B cell (primary cell): ENCODE measurements at regions not wholly inside any gene's neighbourhood (a gene's known extent, or its start where the extent isn't known, plus 50 kb on each side); places are given as distances from the start of the nearest gene placed in this dataset.

ENCODE experiments used
- ATAC-seq: fragments of 200-7000 bp; cut with Tn5 transposase; one replicate; pipeline ENCODE4 v1.10.0; 2021; ENCODE audit warnings: low read depth, mild to moderate bottlenecking, moderate number of reproducible peaks, moderate library complexity
- CTCF ChIA-PET: fragments of 350-600 bp; sonication (Branson Sonifier 250); formaldehyde crosslinking; loops from one replicate; lab custom pipeline; 2021; ENCODE audit warnings: antibody characterized with exemption, inconsistent platforms; lab: Charles Lee
- POLR2A ChIA-PET: fragments of 350-600 bp; sonication (Branson Sonifier 250); formaldehyde crosslinking; loops from one replicate; lab custom pipeline; 2021; ENCODE audit warnings: antibody characterized with exemption; lab: Charles Lee
- DNase-seq: peaks from one replicate; pipeline ENCODE4 v3.0.0; 2013
- H2AFZ ChIP-seq: 2 replicates; pipeline ENCODE4 v1.6.1; 2012; ENCODE audit warnings: mild to moderate bottlenecking, low read depth, low read length; ENCODE audit not compliant: insufficient read depth, poor library complexity, severe bottlenecking
- H3K27ac ChIP-seq, 2 donors: 1 replicate in 1 of 2; 2 replicates in 1 of 2; pipeline ENCODE4 v1.5.1; 2012 to 2013; ENCODE audit warnings: low read length in 2 of 2, mild to moderate bottlenecking in 2 of 2, moderate library complexity in 1 of 2
- H3K27me3 ChIP-seq, 4 experiments: fragments of 200-600 bp in 1 of 4; sonication (generic) in 1 of 4; replicated peaks in 1 of 4; 1 replicate in 2 of 4; 2 replicates in 2 of 4; pipeline versions ENCODE4 v1.6.1 to v1.7.0; 2013 to 2016; ENCODE audit warnings: low read length in 3 of 4, mild to moderate bottlenecking in 2 of 4, mixed read lengths in 1 of 4, moderate library complexity in 1 of 4; ENCODE audit not compliant: insufficient read depth in 4 of 4, control insufficient read depth in 3 of 4; ENCODE audit errors: control extremely low read depth in 1 of 4
- H3K36me3 ChIP-seq, 2 experiments: replicated peaks in 1 of 2; 1 replicate in 1 of 2; 2 replicates in 1 of 2; pipeline versions ENCODE4 v1.6.1 to v1.7.1; 2013; ENCODE audit warnings: low read length in 1 of 2; ENCODE audit not compliant: insufficient read depth in 2 of 2, control insufficient read depth in 1 of 2; ENCODE audit errors: control extremely low read depth in 1 of 2, extremely low read depth in 1 of 2
- H3K4me1 ChIP-seq, 2 donors: fragments of 200-600 bp in 1 of 2; sonication (generic) in 1 of 2; 1 replicate in 1 of 2; 2 replicates in 1 of 2; pipeline versions ENCODE4 v1.5.1 to v1.6.1; 2013 to 2017; ENCODE audit warnings: low read length in 2 of 2; ENCODE audit not compliant: control insufficient read depth in 2 of 2, insufficient read depth in 2 of 2
- H3K4me2 ChIP-seq: replicated peaks from 2 replicates; pipeline ENCODE3; 2012; ENCODE audit warnings: mild to moderate bottlenecking, low read depth, low read length; ENCODE audit not compliant: poor library complexity, severe bottlenecking
- H3K4me3 ChIP-seq, 5 experiments: fragments of 200-600 bp in 1 of 5; sonication (generic) in 1 of 5; 1 replicate in 3 of 5; 2 replicates in 2 of 5; pipeline versions ENCODE4 v1.5.1 to v1.7.0; 2011 to 2016; ENCODE audit warnings: low read length in 4 of 5, mild to moderate bottlenecking in 4 of 5, low read depth in 2 of 5, control low read depth in 1 of 5, moderate library complexity in 1 of 5; ENCODE audit not compliant: insufficient read depth in 1 of 5; ENCODE audit errors: control extremely low read depth in 1 of 5, extremely low read depth in 1 of 5
- H3K79me2 ChIP-seq: fragments of 200-600 bp; sonication (generic); one replicate; pipeline ENCODE4 v1.6.0; 2016; ENCODE audit warnings: low read length; ENCODE audit not compliant: control insufficient read depth, insufficient read depth
- H3K9ac ChIP-seq: fragments of 200-600 bp; sonication (generic); 2 replicates; pipeline ENCODE4 v1.6.1; 2017; ENCODE audit warnings: mild to moderate bottlenecking, low read length, moderate library complexity
- H3K9me3 ChIP-seq, 3 donors: one replicate each; pipeline versions ENCODE4 v1.6.1 to v1.7.1; 2013; ENCODE audit warnings: low read length in 2 of 3; ENCODE audit not compliant: control insufficient read depth in 2 of 3, insufficient read depth in 1 of 3; ENCODE audit errors: control extremely low read depth in 1 of 3
- H4K20me1 ChIP-seq: 2 replicates; pipeline ENCODE4 v1.6.0; 2012; ENCODE audit warnings: mild to moderate bottlenecking, low read length; ENCODE audit not compliant: insufficient read depth, control insufficient read depth, poor library complexity, severe bottlenecking
- H3K27ac Mint-ChIP-seq: one replicate; pipeline ENCODE4 v1.8.0; 2021; ENCODE audit warnings: mixed read lengths
- H3K27me3 Mint-ChIP-seq: one replicate; pipeline ENCODE4 v1.8.0; 2021; ENCODE audit warnings: mixed read lengths
- H3K4me1 Mint-ChIP-seq: one replicate; pipeline ENCODE4 v1.8.0; 2021; ENCODE audit warnings: mixed read lengths
- H3K4me3 Mint-ChIP-seq: one replicate; pipeline ENCODE4 v1.8.0; 2021; ENCODE audit warnings: mixed read lengths
- H3K9me3 Mint-ChIP-seq: one replicate; pipeline ENCODE4 v1.8.0; 2022; ENCODE audit warnings: mixed read lengths; ENCODE audit not compliant: insufficient read depth
- EZH2 ChIP-seq: IDR thresholded peaks from 2 replicates; pipeline ENCODE4 v1.6.1; 2012; ENCODE audit warnings: borderline replicate concordance, low read depth, mild to moderate bottlenecking, moderate library complexity, low read length; ENCODE audit not compliant: insufficient read depth, poor library complexity, severe bottlenecking
- WGBS: methylation state at CpG from one replicate; pipeline ENCODE4 v1.1.5; 2013; ENCODE audit warnings: missing lambda C conversion rate; ENCODE audit not compliant: insufficient coverage; 5-methylcytosine and 5-hydroxymethylcytosine counted together
- intact Hi-C: fragments of 100-400 bp; cut with micrococcal nuclease; formaldehyde crosslinking; loops from one replicate; pipeline ENCODE4 v1.10.0; 2022
- TF ChIP-seq, protein P1 (sequence below): fragments of 200-600 bp; IDR thresholded peaks from one replicate; pipeline ENCODE4 v1.8.0; 2022; ENCODE audit warnings: antibody characterized with exemption, mild to moderate bottlenecking

- TF ChIP-seq, protein P1, sequence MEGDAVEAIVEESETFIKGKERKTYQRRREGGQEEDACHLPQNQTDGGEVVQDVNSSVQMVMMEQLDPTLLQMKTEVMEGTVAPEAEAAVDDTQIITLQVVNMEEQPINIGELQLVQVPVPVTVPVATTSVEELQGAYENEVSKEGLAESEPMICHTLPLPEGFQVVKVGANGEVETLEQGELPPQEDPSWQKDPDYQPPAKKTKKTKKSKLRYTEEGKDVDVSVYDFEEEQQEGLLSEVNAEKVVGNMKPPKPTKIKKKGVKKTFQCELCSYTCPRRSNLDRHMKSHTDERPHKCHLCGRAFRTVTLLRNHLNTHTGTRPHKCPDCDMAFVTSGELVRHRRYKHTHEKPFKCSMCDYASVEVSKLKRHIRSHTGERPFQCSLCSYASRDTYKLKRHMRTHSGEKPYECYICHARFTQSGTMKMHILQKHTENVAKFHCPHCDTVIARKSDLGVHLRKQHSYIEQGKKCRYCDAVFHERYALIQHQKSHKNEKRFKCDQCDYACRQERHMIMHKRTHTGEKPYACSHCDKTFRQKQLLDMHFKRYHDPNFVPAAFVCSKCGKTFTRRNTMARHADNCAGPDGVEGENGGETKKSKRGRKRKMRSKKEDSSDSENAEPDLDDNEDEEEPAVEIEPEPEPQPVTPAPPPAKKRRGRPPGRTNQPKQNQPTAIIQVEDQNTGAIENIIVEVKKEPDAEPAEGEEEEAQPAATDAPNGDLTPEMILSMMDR = no peak
- H3K9ac ChIP-seq = no peak overlapping the region
- intact Hi-C loops = no loop called here
- H3K27ac ChIP-seq = no peak overlapping the region
- POLR2A ChIA-PET = no interaction called here
- H3K4me3 Mint-ChIP-seq = no peak overlapping the region
- H3K9me3 Mint-ChIP-seq = peaks cover 8% of the 10 kb centered on the region
- H3K9me3 ChIP-seq = peaks cover 0 to 4% (median 2%) of the 10 kb centered on the region in 3 donors
- no CpG with 5 or more reads among the region's 2 CpGs for WGBS
- no peaks in the 10 kb centered on the region for H3K36me3 ChIP-seq
- no peak for ATAC-seq
- CTCF ChIA-PET = no interaction called here
- H3K4me1 ChIP-seq = no peaks in the 10 kb centered on the region
- H3K4me2 ChIP-seq = no peak overlapping the region
- H2AFZ ChIP-seq = no peak overlapping the region
- no peak overlapping the region for H3K27ac Mint-ChIP-seq
- no peaks in the 10 kb centered on the region for H3K79me2 ChIP-seq
- no peaks in the 10 kb centered on the region for H4K20me1 ChIP-seq
- no peaks in the 10 kb centered on the region for H3K4me1 Mint-ChIP-seq
- no peaks in the 10 kb centered on the region for H3K27me3 ChIP-seq
- no peaks in the 10 kb centered on the region for H3K27me3 Mint-ChIP-seq
- DNase-seq = no peak
- no peak overlapping the region for H3K4me3 ChIP-seq
Observed at GRCh38 chr3:20878691-20879090, 692.7 kb upstream of the SGO1 start.

GRCh38 chr3:20873235-20873634 is 687.2 kb upstream of the SGO1 start:
- Histone ChIP-seq H3K4me2 (no peak overlapping the region), H3K4me1 (no peaks in the 10 kb centered on the region), H3K79me2 (no peaks in the 10 kb centered on the region), H3K4me3 (no peak overlapping the region), H3K36me3 (no peaks in the 10 kb centered on the region), H4K20me1 (no peaks in the 10 kb centered on the region), H3K9ac (no peak overlapping the region), H2AFZ (no peak overlapping the region), H3K27me3 (no peaks in the 10 kb centered on the region), H3K9me3 (peaks cover 0 to 6% (median 2%) of the 10 kb centered on the region in 3 donors), H3K27ac (no peak overlapping the region)
- Mint-ChIP-seq H3K4me3 (no peak overlapping the region), H3K4me1 (no peaks in the 10 kb centered on the region), H3K27me3 (no peaks in the 10 kb centered on the region), H3K9me3 (peaks cover 10% of the 10 kb centered on the region), H3K27ac (no peak overlapping the region)
- no peak for DNase-seq
- TF ChIP-seq, protein P1 = no peak
- no peak for TF ChIP-seq EZH2
- WGBS = 90% methylated on average over 2 of the region's 3 CpGs
- CTCF ChIA-PET = no interaction called here
- intact Hi-C loops = no loop called here
- ATAC-seq = no peak
- POLR2A ChIA-PET = no interaction called here
